GM12872 (cell line): ENCODE measurements at regions not wholly inside any gene's neighbourhood (a gene's known extent, or its start where the extent isn't known, plus 50 kb on each side); places are given as distances from the start of the nearest gene placed in this dataset.

Experiments used
- TF ChIP-seq, protein P1 (sequence below): IDR thresholded peaks from 3 replicates; pipeline ENCODE4 v1.5.1; 2011; ENCODE audit warnings: low read depth, mild to moderate bottlenecking, low read length, moderate library complexity; ENCODE audit not compliant: insufficient read depth

DNA sequence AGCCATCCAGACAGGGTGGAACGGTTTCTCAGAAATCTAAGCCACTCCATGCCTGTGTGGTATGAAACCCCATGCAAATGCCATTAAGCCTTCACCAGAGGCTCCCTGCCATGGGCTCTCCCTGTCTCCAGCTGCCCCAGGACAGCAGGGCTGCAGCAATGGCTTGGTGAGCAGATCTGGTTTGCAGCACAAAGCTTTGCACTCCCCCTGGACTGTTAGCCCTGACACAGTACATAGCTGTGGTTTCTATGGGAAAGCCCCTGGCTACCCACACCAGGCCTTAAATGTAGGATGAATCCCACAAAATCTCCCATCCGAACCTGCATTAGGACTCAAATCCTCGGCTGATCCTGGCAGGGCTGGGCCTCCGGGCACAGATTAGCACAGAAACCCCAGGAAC is 291.6 kb downstream of the TNS1 start:
- TF ChIP-seq, protein P1, sequence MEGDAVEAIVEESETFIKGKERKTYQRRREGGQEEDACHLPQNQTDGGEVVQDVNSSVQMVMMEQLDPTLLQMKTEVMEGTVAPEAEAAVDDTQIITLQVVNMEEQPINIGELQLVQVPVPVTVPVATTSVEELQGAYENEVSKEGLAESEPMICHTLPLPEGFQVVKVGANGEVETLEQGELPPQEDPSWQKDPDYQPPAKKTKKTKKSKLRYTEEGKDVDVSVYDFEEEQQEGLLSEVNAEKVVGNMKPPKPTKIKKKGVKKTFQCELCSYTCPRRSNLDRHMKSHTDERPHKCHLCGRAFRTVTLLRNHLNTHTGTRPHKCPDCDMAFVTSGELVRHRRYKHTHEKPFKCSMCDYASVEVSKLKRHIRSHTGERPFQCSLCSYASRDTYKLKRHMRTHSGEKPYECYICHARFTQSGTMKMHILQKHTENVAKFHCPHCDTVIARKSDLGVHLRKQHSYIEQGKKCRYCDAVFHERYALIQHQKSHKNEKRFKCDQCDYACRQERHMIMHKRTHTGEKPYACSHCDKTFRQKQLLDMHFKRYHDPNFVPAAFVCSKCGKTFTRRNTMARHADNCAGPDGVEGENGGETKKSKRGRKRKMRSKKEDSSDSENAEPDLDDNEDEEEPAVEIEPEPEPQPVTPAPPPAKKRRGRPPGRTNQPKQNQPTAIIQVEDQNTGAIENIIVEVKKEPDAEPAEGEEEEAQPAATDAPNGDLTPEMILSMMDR, result no peak

DNA sequence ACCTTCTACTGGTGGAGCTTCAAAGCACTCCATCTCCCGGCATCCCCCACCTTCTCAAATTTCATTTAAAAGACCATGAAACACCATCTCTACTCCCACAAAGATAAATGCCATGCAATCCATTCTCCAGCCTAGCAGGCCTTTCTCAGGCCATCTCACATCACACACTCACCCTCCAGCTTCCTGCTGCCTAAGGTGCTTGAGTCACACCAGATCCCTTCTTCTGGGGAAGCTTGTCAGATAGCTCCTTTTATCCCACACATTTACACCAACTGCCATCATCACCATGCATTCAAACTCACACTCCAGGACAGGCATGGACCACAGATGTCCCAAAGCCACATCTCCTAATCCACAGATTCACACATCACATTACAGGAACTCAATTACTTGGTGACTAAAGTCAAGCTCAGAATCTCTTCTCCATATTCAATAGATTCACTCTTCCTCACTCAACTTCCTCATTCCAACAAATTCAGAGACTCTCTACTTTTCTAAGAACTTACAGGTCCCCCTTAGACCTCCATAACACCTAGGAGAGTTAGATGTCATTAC is 292.5 kb downstream of the TNS1 start:
- TF ChIP-seq, protein P1, result no peak

DNA sequence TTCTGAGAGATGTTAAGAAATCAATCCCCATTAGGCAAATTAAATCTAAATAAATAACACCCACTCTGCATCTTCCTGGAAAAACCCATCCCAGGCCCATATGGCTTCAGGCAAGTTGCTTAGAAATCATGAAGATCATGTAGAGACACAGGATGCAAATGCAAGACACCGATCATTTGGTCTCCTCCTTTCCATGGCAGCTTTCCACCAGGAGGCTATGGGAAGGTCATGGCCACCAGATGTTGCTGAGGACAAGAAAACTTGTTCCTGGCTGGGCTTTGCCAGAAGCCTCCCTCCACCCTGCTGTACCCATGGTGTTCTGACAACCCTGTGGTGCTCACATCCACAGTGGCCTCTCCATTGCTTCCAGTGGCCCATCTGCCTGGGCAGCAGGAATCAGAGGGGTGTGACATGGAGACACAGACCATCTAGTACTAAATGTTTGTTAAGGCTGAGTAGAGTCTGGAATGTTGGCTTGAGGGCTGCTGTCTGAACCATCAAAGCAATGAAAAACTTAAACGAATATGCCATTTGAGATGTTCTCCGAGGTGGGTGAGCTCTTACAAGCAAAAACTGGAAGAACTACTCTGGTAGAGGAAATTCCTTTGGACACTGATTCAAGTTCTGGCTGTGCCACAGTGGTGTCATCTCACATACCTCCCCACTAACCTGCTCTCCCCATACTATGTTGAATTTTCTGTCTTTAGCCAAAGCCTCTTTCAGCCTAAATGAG is 293.2 kb downstream of the TNS1 start:
- TF ChIP-seq, protein P1, result no peak

DNA sequence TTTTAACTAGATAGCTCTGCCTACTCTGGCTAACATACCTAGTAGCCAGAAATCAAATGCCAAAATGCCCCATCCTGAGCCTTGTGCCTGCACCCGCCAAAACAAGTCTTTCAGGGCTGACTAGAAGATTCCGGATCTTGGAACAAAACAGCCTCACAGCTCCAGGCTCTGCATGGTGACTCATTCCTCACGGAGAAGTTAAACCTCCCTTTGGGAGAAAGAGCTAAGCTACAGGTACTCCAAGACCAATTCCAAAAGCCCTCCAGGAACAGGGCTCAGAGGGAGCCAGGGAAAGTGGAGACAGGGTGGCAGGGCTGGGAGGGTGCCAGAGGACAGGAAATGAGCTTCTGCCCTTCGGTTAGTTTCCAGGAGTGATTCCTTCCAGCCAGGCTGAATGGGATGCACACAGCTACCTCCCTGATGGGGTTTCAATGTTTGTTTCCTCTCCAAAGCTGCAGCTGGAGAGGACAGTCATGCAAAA is 295.6 kb downstream of the TNS1 start:
- TF ChIP-seq, protein P1, result no peak

DNA sequence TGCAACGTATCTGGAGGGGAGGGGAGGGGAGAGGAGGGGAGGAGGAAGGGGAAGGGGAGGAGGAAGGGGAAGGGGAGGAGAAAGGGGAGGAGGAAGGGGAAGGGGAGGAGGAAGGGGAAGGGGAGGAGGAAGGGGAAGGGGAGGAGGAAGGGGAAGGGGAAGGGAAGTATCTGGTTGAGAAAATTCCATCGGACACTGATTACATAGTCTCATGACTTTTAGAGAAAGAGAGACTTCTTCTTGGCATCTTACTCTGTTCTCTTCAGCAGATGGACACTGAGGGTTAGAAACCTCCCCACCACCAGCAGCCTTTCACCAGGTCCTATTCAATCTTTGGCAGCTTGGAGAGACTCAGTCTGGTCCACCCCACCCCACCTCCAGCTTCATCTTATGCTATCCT is 296.3 kb downstream of the TNS1 start:
- TF ChIP-seq, protein P1, result no peak

DNA sequence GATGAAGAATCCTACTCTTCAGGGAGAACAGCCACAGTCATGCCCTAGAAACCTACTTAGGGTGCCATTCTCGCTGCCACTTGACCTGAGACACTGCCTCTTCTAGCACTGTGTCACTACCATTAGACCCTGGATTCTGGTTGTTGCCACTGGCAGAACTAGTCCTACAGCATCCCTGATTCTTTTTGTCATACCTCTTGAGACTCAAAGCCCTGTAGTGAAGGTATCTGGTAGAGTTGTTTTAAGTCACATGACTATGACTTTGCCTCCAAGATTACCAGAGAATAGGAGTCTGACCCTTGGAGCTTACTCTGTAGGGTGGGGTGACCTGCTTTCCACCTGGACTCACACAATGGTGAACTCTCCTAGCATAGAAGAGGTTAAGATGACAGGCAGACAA is 296.7 kb downstream of the TNS1 start:
- TF ChIP-seq, protein P1, result no peak

DNA sequence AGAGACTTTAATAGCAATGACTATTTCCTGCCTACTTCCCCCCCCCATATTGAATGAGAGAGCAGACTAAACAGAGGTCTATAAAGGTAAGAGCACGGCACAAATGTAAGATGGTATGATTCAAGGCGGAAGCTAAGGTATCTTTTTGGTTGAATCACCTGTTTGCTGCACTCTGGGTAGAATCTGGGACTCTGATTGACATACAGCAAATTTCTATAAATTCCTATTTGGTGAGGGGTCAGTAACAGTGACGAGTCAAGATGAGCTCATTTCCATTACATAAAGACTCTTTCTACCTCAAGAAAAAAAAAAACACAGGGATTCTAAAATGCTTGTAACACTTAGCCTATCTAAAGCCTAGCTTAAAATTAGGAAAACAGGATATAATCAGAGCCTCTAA is 297.3 kb downstream of the TNS1 start:
- TF ChIP-seq, protein P1, result no peak
